ENCODE measurements at regions not wholly inside any gene's neighbourhood (a gene's known extent, or its start where the extent isn't known, plus 50 kb on each side); places are given as distances from the start of the nearest gene placed in this dataset.

GRCh38 chr5:152193391-152194107, 211.5 kb downstream of the NMUR2 start:
- no peak for TF ChIP-seq TAF1 (IDR thresholded peaks at IDR 0.05; ENCODE audit: low read depth)
- TF ChIP-seq YY1 (IDR thresholded peaks at IDR 0.05; ENCODE audit: low read depth) = no peak
- TF ChIP-seq MAX (IDR thresholded peaks at IDR 0.05) = no peak
- no peak for TF ChIP-seq REST (IDR thresholded peaks at IDR 0.05; ENCODE audit: low read depth)

Data from Ishikawa (cell line).